ENCODE measurements at regions not wholly inside any gene's neighbourhood (a gene's known extent, or its start where the extent isn't known, plus 50 kb on each side); places are given as distances from the start of the nearest gene placed in this dataset.
"Not testable (repeated sequence)": the region's sequence is repeated elsewhere in the genome, so short reads cannot be mapped to it uniquely, and the experiment has no call there.

DNA sequence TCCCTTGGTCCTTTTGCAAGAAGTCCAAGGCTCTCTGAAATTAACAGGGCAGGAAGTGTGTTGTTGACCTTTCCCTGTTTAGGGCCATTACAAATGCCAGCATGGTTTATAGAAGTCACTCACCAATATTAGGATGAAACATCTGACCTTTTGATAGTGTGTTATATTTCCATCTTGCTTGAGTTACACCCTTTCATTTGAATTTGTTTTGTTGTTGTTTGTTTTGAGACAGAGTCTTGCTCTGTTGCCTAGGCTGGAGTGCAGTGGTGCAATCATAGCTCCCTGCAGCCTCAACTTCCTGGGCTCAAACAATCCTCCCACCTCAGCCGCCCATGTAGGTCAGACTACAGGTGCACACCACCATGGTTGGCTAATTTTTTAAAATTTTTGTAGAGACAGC is 241.1 kb upstream of the USP9Y start:
- TF ChIP-seq GATA1 (IDR thresholded peaks at IDR 0.05; ENCODE audit: low read depth, low read length) (no peak), POLR2A (IDR thresholded peaks at IDR 0.05; ENCODE audit: low read length) (no peak)
- no peak for DNase-seq

DNA sequence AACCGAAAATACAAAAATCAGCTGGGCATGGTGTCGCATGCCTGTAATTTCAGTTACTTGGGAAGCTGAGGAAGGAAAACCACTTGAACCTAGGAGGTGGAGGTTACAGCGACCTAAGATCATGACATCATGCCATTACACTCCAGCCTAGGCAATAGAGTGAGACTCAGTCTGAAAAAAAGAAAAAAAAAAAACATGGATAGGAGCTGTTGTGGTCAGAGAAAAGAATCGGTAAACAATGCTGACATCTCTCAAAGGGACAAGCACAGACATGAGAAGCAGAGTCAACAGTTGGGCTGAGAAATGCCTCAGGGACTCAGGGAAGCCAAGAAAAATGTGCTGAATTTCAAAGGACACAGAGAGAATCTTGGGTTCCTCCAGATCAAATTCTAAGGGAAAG is 236.9 kb upstream of the USP9Y start:
- TF ChIP-seq GATA1 (IDR thresholded peaks at IDR 0.05; ENCODE audit: low read depth, low read length), result no peak
- TF ChIP-seq POLR2A (IDR thresholded peaks at IDR 0.05; ENCODE audit: low read length), result no peak
- DNase-seq, result no peak

DNA sequence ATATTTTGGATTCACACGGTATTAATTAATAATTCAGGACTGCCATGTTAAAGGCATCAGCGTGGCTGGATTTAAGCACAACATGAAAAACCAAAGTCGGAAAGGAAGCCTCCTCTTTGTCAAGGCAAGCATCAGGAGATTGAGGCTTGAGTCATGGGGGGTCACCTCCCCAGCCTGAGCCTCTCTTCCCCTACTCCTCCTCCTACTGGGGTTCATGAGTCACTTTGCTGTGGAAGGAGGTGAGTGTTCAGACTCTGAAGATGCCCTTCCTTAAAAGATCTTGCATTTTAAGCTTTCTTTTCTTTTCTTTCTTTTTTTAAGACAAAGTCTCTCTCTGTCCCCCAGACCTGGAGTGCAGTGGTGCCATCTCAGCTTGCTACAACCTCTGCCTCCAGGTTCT is 235.3 kb upstream of the USP9Y start:
- no peak for TF ChIP-seq POLR2A (IDR thresholded peaks at IDR 0.05; ENCODE audit: low read length)
- TF ChIP-seq GATA1 (IDR thresholded peaks at IDR 0.05; ENCODE audit: low read depth, low read length), result no peak
- DNase-seq, result no peak

DNA sequence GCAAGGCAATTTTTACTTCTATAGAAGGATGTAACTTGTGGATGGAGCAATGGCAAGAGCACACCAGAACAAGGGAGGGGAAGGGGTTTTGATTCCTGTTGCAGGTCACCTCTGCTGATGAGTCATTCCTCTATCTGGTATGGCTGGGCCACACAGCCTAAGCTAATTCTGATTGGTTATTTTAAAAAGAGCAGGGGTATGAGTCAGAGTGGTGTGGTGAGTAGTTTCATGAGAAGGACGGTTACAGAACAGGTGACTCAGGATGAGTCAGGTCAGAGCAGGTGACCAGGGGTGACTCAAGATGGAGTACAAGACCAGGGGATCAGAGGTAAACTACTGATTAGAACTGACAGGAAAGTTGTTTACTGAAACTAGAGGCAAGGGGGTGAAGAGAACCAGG is 231.9 kb upstream of the USP9Y start:
- no peak for TF ChIP-seq POLR2A (IDR thresholded peaks at IDR 0.05; ENCODE audit: low read length)
- no peak for TF ChIP-seq GATA1 (IDR thresholded peaks at IDR 0.05; ENCODE audit: low read depth, low read length)
- peak in 1 of 2 experiments; percentile 5 for DNase-seq

DNA sequence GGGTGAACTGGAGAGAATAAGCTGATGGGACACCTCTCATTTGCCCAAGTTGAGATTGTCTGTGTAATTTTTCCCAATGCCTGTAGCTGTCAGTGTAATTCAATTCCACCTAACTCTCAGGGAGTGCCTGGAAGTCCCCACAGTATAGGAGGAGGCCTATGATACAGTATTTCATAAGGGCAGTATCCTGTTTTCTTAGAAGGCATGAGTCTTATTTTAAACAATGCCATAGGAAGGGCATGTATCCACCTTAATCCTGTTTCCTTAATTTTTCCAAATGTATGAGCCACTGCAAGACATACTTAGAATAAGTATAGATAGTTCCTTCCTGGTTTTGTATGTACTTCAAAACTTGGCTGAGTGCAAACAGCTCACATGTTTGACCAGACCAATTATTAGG is 226.6 kb upstream of the USP9Y start:
- DNase-seq, result no peak
- no peak for TF ChIP-seq POLR2A (IDR thresholded peaks at IDR 0.05; ENCODE audit: low read length)
- no peak for TF ChIP-seq GATA1 (IDR thresholded peaks at IDR 0.05; ENCODE audit: low read depth, low read length)

DNA sequence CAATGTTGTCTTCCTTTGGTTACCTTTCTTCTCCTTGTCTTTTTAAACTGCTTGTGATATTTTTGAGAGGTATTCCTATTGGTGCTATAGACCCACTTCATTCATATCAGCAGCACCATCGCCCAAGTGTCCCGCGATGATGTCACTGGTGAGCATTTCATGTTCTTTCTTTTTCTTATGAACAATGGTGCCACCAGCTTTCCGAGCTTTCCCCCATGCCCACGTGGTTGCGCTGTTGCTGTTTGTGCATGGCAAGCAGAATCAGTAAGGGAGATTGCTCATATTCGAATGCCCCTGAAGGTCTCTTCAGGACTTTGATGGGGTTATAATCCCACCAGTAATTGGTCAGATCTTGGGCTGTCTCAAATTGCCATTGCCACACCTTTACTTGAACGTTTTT is 221.6 kb upstream of the USP9Y start:
- TF ChIP-seq POLR2A (IDR thresholded peaks at IDR 0.05; ENCODE audit: low read length) (no peak), GATA1 (IDR thresholded peaks at IDR 0.05; ENCODE audit: low read depth, low read length) (no peak)
- DNase-seq, result peak; percentile 68 to 77

DNA sequence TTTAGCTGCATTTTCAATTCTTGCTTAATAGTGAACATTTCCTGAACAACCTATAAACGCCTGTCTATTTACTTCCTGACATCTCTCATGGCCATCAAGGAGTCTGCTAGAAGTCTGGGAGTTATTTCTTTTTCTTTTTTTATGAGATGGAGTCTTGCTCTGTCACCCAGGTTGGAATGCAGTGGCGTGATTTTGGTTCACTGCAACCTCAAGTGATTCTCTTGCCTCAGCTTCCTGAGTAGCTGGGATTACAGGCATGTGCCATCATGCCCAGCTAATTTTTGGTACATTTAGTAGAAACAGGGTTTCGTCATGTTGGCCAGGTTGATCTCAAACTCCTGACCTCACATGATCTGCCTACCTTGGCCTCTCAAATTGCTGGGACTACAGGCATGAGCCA is 217.6 kb upstream of the USP9Y start:
- no peak for DNase-seq
- TF ChIP-seq GATA1 (IDR thresholded peaks at IDR 0.05; ENCODE audit: low read depth, low read length) (no peak), POLR2A (IDR thresholded peaks at IDR 0.05; ENCODE audit: low read length) (no peak)

DNA sequence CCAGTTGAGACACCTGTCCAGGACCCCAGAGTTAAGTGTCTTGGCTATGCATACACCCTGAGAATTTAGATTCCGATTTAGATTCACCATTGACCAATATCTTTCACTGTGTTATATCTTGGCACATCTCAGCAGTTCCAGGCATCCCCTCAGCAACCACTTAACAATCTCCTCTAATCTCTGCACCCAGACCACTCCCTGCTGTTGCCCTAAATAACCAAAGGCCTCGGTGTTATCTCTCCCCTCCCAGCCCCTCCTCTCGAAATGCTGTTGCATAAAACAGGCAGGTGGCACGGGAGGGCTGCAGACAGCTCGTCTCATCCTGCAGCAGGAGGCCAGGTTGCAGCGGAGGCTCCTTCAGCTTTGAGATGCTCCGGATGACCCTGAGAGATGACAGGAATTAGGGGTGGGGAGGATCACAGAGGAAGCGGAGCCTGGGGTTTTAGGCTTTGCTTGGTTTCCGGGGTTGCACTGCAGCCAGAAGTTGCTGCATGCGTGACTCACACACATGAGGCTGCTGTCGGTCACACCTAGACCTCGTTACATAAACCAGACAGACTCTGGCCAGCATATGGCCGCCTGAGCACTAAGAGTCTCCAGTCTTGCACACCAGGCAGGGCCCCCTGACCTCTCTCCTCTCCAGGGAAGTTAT is 210.3 kb upstream of the USP9Y start:
- TF ChIP-seq POLR2A (IDR thresholded peaks at IDR 0.05; ENCODE audit: low read length) (no peak), GATA1 (IDR thresholded peaks at IDR 0.05; ENCODE audit: low read depth, low read length) (no peak)
- DNase-seq, result peak; percentile 11 to 68

DNA sequence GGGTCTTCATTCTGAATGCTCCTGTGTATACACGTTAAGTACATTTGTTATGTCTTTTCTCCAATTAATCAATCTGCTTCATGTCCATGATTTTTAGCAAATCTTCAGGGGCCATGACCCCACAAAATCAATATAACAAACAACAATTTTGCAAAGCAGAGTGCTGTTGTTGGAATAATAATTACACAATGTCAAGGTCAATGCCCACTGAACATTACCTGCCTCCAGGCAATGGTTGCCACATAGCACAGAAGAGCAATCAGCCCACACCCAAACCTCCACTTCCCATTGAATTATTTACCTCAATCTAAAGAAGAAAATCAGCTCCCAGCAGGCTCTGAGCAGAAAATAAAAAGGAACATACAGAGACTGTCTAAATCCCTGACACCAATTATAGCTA is 208.8 kb upstream of the USP9Y start:
- DNase-seq, result no peak
- TF ChIP-seq GATA1 (IDR thresholded peaks at IDR 0.05; ENCODE audit: low read depth, low read length) (no peak), POLR2A (IDR thresholded peaks at IDR 0.05; ENCODE audit: low read length) (no peak)

DNA sequence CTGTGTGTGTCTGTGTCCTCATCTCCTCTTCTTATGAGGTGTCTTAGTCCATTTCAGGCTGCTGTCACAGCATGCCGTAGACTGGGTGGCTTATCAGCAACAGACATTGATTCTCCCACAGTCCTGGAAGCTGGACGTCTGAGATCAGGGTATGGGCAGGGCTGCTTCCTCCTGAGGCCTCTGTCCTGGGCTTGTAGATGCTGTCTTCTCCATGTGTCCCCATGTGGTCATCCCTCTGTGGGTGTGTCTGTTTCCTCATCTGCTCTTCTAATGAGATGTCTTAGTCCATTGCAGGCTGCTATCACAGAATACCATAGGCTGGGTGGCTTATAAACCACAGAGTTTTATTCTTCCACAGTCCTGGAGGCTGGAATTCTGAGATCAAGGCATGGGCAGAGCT is 205.0 kb upstream of the USP9Y start:
- peak; percentile 79 to 95 for DNase-seq
- TF ChIP-seq GATA1 (IDR thresholded peaks at IDR 0.05; ENCODE audit: low read depth, low read length) (no peak), POLR2A (IDR thresholded peaks at IDR 0.05; ENCODE audit: low read length) (no peak)

DNA sequence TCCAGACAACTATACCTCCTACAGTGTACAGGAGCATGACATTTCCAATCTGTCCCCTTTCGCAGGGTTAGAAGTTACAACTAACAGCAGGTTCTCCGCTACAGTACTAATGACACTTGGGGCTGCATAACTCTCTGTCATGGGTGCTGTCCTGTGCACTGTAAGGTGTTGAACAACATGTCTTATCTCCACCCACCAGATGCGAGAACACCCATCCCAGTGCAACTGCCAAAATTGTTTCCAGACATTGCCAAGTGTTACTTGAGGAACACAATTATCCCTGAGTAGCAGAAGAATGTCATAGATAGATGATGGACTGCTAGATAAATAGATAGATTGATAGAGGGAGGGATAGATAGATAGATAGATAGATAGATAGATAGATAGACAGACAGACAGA is 200.9 kb upstream of the USP9Y start:
- peak; percentile 79 to 93 for DNase-seq
- TF ChIP-seq POLR2A (IDR thresholded peaks at IDR 0.05; ENCODE audit: low read length), result no peak
- no peak for TF ChIP-seq GATA1 (IDR thresholded peaks at IDR 0.05; ENCODE audit: low read depth, low read length)

DNA sequence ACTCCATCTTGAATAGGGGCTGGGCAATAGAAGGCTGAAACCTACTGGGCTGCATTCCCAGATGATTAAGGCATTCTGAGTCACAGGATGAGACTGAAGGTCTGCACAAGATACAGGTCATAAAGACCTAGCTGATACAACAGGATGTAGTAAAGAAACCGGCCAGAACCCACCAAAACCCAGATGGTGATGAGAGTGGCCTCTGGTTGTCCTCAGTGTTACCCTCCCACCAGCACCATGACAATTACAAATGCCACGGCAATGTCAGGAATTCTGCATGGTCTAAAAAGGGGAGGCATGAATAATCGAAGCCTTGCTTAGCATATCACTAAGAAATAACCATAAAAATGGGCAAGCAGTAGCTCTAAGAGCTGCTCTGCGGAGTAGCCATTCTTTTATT is 197.0 kb upstream of the USP9Y start:
- not testable (repeated sequence) for DNase-seq

DNA sequence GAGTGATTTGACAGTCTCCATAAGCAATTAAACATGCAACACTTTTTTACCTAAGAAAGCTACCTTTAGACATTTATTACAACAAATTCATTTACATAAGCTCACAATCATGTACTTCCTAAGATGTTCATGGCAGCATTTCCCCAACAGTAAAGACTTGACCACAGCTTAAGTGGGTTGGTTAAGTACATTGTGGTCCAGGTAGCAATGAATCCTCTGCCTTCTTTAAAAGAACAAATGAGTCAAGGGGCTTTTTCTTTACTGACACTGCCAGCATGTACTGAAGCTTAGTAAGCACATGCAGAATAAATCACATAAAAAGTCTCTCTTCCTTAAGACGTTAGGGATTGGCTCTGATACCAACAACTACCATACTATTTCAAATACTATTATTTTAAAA is 183.7 kb upstream of the USP9Y start:
- TF ChIP-seq POLR2A (IDR thresholded peaks at IDR 0.05; ENCODE audit: low read length), result no peak
- TF ChIP-seq GATA1 (IDR thresholded peaks at IDR 0.05; ENCODE audit: low read depth, low read length), result no peak
- no peak for DNase-seq

DNA sequence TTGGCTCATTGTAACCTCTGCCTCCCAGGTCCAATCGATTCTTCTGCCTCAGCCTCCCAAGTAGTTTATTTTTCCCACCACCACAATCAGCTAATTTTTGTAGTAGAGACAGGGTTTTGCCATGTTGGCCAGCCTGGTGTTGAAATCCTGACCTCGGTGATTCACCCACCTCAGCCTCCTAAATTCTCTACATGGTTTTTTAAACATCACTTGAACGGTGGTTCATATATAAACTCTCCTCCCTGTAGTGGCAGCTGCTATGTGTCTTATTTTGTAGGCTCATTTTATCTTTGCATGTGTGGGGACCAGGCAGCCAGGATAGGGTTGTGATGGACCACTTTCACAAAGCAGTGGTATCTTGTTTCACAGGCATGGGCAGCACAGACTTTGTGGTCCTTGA is 175.8 kb upstream of the USP9Y start:
- TF ChIP-seq POLR2A (IDR thresholded peaks at IDR 0.05; ENCODE audit: low read length) (no peak), GATA1 (IDR thresholded peaks at IDR 0.05; ENCODE audit: low read depth, low read length) (no peak)
- DNase-seq, result no peak

DNA sequence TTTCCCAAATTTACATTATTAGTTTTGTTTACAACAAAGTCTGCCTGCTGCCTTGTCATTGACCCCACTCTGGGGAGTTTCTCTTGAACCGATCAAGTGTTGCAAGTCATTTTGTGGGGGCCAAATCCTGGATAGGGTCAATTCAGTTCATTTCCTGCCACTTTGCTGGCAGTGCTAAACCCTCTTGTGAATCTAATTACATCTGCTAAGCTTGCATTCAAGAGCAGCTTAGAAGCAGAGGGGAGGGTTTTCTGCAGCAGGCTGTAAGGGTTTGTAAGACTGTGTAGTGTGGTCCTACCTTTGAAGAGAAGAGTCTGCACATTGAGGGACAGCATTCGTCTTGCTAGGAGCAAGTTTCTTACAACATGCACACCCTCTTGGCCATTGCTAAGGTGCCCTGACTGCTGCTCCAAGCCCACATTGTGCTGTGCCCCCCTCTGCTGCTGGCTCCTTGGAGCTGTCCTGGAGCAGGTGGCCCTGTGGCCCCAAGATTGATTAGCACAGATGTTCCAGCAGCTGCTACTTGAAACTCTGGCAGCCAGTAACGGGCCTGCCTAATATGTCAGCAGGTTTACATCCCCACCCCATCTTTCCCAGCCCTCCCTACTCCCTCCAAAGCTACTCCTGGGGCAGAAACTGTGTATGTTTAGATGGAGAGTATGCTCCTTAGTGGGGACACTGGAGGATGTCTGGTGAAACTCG is 174.5 kb upstream of the USP9Y start:
- TF ChIP-seq POLR2A (IDR thresholded peaks at IDR 0.05; ENCODE audit: low read length), result no peak
- TF ChIP-seq GATA1 (IDR thresholded peaks at IDR 0.05; ENCODE audit: low read depth, low read length), result no peak
- peak; percentile 3 to 8 for DNase-seq
